Activated naive CD8-positive, alpha-beta T cell treated with anti-CD3 and anti-CD28 coated beads for 36 hours (primary cell): ENCODE measurements at regions not wholly inside any gene's neighbourhood (a gene's known extent, or its start where the extent isn't known, plus 50 kb on each side); places are given as distances from the start of the nearest gene placed in this dataset.
"Not testable (repeated sequence)": the region's sequence is repeated elsewhere in the genome, so short reads cannot be mapped to it uniquely, and the experiment has no call there.

Experiments used
- DNase-seq: peaks from one replicate; pipeline ENCODE4 v3.0.0; 2021
- H3K27ac Mint-ChIP-seq: one replicate; pipeline ENCODE4 v1.8.0; 2022; ENCODE audit warnings: mild to moderate bottlenecking, moderate library complexity, mixed read lengths
- H3K27me3 Mint-ChIP-seq: one replicate; pipeline ENCODE4 v1.8.0; 2022; ENCODE audit warnings: mild to moderate bottlenecking, mixed read lengths
- H3K36me3 Mint-ChIP-seq: one replicate; pipeline ENCODE4 v1.8.0; 2021; ENCODE audit warnings: mild to moderate bottlenecking, mixed read lengths
- H3K4me1 Mint-ChIP-seq: one replicate; pipeline ENCODE4 v1.8.0; 2021; ENCODE audit warnings: mixed read lengths
- H3K4me3 Mint-ChIP-seq: one replicate; pipeline ENCODE4 v1.8.0; 2022; ENCODE audit warnings: mild to moderate bottlenecking, moderate library complexity, mixed read lengths
- H3K9me3 Mint-ChIP-seq: one replicate; pipeline ENCODE4 v1.8.0; 2022; ENCODE audit warnings: mixed read lengths

- Mint-ChIP-seq H3K4me1 (peaks cover 3% of the 10 kb centered on the region), H3K27me3 (peaks cover 4% of the 10 kb centered on the region), H3K36me3 (no peaks in the 10 kb centered on the region), H3K9me3 (no peaks in the 10 kb centered on the region), H3K27ac (no peak overlapping the region), H3K4me3 (no peak overlapping the region)
- DNase-seq: no peak
Observed at GRCh38 chr6:10149603-10150002, 265.3 kb downstream of the TFAP2A start.

GRCh38 chr6:10146715-10147451 lies 268.0 kb downstream of the TFAP2A start:
- no peaks in the 10 kb centered on the region for H3K27me3 Mint-ChIP-seq
- H3K4me3 Mint-ChIP-seq: peak overlapping the region; percentile 58
- no peaks in the 10 kb centered on the region for H3K9me3 Mint-ChIP-seq
- peaks cover 3% of the 10 kb centered on the region for H3K4me1 Mint-ChIP-seq
- no peaks in the 10 kb centered on the region for H3K36me3 Mint-ChIP-seq
- no peak for DNase-seq
- H3K27ac Mint-ChIP-seq: no peak overlapping the region

GRCh38 chr6:10144772-10145171 lies 270.1 kb downstream of the TFAP2A start:
- H3K4me1 Mint-ChIP-seq: peaks cover 3% of the 10 kb centered on the region

GRCh38 chr6:10141746-10142443 lies 273.0 kb downstream of the TFAP2A start:
- H3K27ac Mint-ChIP-seq: no peak overlapping the region
- no peaks in the 10 kb centered on the region for H3K27me3 Mint-ChIP-seq
- no peaks in the 10 kb centered on the region for H3K36me3 Mint-ChIP-seq
- no peak for DNase-seq
- peaks cover 1% of the 10 kb centered on the region for H3K9me3 Mint-ChIP-seq
- H3K4me3 Mint-ChIP-seq: no peak overlapping the region
- peaks cover 2% of the 10 kb centered on the region for H3K4me1 Mint-ChIP-seq

More at GRCh38 chr6:10144772-10145171, 270.1 kb downstream of the TFAP2A start:
- H3K4me3 Mint-ChIP-seq: no peak overlapping the region
- no peak for DNase-seq
- H3K27me3 Mint-ChIP-seq: no peaks in the 10 kb centered on the region
- H3K36me3 Mint-ChIP-seq: no peaks in the 10 kb centered on the region
- H3K9me3 Mint-ChIP-seq: no peaks in the 10 kb centered on the region
- H3K27ac Mint-ChIP-seq: no peak overlapping the region

DNA sequence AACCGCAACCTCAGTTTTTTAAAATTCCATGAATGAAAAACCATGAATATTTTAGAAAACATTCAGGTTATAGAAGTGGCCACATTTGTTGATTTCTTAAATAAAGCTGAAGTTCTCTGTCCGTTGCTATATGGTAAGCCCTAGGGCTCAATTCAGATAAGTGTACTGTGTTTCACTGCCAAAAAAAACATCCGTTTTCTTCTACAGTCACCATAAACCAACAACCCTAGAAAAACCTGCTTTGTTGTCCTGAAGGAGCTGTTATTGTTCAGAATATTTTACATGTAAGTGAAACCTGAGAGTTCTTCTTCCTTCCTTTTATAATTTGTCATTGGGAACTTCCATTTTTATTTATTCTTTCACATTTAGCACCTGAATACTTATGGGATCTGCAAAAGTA lies 274.1 kb downstream of the TFAP2A start:
- no peaks in the 10 kb centered on the region for H3K27me3 Mint-ChIP-seq
- no peaks in the 10 kb centered on the region for H3K36me3 Mint-ChIP-seq

DNA sequence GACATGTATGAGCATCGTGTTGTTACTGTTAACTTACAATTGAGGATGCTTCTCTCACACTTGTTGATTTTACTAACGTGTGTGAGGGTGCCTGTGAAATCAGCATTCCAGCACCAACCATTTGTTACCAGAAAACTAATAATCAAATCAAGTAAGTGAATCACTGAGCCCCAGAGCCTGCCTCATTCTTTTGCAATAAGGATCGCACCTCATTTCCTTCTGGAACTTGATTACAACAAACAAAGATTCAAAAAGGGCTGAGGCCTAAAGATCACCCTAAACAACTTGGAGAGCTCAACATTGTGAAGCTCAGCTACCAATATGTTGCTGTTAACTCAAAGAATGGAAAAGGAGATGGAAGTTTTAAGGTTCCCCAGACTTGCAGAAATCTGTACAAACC lies 274.7 kb downstream of the TFAP2A start:
- H3K36me3 Mint-ChIP-seq: no peaks in the 10 kb centered on the region
- H3K4me3 Mint-ChIP-seq: no peak overlapping the region
- H3K27ac Mint-ChIP-seq: no peak overlapping the region
- H3K27me3 Mint-ChIP-seq: no peaks in the 10 kb centered on the region
- no peaks in the 10 kb centered on the region for H3K4me1 Mint-ChIP-seq
- peaks cover 1% of the 10 kb centered on the region for H3K9me3 Mint-ChIP-seq
- no peak for DNase-seq

More for the DNA sequence above, 274.1 kb downstream of the TFAP2A start:
- Mint-ChIP-seq H3K9me3 (peaks cover 1% of the 10 kb centered on the region), H3K4me1 (no peaks in the 10 kb centered on the region), H3K27ac (no peak overlapping the region), H3K4me3 (no peak overlapping the region)
- no peak for DNase-seq

- Mint-ChIP-seq H3K36me3 (no peaks in the 10 kb centered on the region), H3K4me1 (no peaks in the 10 kb centered on the region), H3K27me3 (no peaks in the 10 kb centered on the region), H3K4me3 (no peak overlapping the region), H3K27ac (no peak overlapping the region), H3K9me3 (peaks cover 1% of the 10 kb centered on the region)
- no peak for DNase-seq
Observed at GRCh38 chr6:10138917-10139316, 276.0 kb downstream of the TFAP2A start.

DNA sequence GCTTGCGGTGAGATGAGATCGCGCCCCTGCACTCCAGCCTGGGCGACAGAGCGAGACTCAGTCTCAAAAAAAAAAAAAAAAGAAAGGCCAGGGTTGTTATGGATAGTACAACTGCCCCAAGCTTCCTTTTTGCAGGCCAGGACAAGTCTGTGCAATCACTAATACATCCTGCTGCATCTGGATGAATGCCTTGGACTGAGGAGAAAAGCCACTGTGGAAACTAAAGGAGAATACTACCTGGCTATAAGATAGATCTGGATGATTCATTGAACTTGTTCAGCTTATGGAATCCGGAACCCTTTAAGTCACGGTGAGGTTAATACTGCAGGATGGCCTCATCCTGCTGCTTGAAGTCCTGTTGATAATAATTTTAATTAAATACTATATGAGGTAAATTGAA lies 278.2 kb downstream of the TFAP2A start:
- H3K27me3 Mint-ChIP-seq: no peaks in the 10 kb centered on the region
- no peak overlapping the region for H3K27ac Mint-ChIP-seq
- H3K9me3 Mint-ChIP-seq: peaks cover 4% of the 10 kb centered on the region
- no peak overlapping the region for H3K4me3 Mint-ChIP-seq
- H3K4me1 Mint-ChIP-seq: no peaks in the 10 kb centered on the region
- H3K36me3 Mint-ChIP-seq: no peaks in the 10 kb centered on the region
- DNase-seq: no peak

DNA sequence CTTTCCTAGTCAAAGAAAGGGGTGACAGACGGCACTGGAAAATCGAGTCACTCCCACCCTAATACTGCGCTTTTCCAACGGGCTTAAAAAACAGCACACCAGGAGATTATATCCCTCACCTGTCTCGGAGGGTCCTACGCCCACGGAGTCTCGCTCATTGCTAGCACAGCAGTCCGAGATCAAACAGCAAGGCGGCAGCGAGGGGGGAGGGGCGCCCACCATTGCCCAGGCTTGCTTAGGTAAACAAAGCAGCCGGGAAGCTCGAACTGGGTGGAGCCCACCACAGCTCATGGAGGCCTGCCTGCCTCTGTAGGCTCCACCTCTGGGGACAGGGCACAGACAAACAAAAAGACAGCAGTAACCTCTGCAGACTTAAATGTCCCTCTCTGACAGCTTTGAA lies 280.7 kb downstream of the TFAP2A start:
- H3K36me3 Mint-ChIP-seq, H3K27me3 Mint-ChIP-seq, H3K27ac Mint-ChIP-seq, H3K4me1 Mint-ChIP-seq, H3K4me3 Mint-ChIP-seq, DNase-seq, H3K9me3 Mint-ChIP-seq: not testable (repeated sequence)

- peaks cover 3% of the 10 kb centered on the region for H3K9me3 Mint-ChIP-seq
- no peak overlapping the region for H3K4me3 Mint-ChIP-seq
- no peak overlapping the region for H3K27ac Mint-ChIP-seq
- peaks cover 7% of the 10 kb centered on the region for H3K27me3 Mint-ChIP-seq
- no peaks in the 10 kb centered on the region for H3K4me1 Mint-ChIP-seq
- DNase-seq: no peak
- H3K36me3 Mint-ChIP-seq: no peaks in the 10 kb centered on the region
Observed at GRCh38 chr6:10128721-10129120, 286.2 kb downstream of the TFAP2A start.

DNA sequence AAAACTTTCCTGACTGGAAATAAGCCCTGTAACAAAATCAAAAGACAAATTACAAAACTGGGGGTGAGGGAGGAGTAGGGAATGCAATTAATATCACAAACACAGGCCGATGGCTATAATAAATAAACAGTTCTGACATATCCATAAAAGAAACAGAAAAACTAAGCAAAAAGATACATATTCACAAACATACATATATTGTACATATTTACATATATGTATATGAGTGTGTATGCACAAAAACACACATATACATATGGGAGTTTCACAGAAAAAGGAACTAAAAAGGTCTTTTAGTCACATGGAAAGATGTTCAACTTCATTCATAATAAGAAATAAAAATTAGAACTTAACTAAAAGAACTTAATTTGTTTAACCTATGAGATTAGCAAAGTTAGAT lies 292.7 kb downstream of the TFAP2A start:
- Mint-ChIP-seq H3K36me3 (no peaks in the 10 kb centered on the region), H3K27me3 (no peaks in the 10 kb centered on the region), H3K9me3 (no peaks in the 10 kb centered on the region), H3K27ac (no peak overlapping the region), H3K4me3 (no peak overlapping the region), H3K4me1 (no peaks in the 10 kb centered on the region)
- no peak for DNase-seq

- no peaks in the 10 kb centered on the region for H3K9me3 Mint-ChIP-seq
- H3K27ac Mint-ChIP-seq: no peak overlapping the region
- DNase-seq: no peak
- no peaks in the 10 kb centered on the region for H3K4me1 Mint-ChIP-seq
- H3K4me3 Mint-ChIP-seq: no peak overlapping the region
- no peaks in the 10 kb centered on the region for H3K36me3 Mint-ChIP-seq
- H3K27me3 Mint-ChIP-seq: peaks cover 26% of the 10 kb centered on the region
Observed at GRCh38 chr6:10112871-10113549, 301.9 kb downstream of the TFAP2A start.

GRCh38 chr6:10111975-10112374 lies 302.9 kb downstream of the TFAP2A start:
- no peak overlapping the region for H3K27ac Mint-ChIP-seq

GRCh38 chr6:10101551-10102252 lies 313.2 kb downstream of the TFAP2A start:
- Mint-ChIP-seq H3K27ac (no peak overlapping the region), H3K9me3 (no peaks in the 10 kb centered on the region), H3K4me1 (no peaks in the 10 kb centered on the region), H3K36me3 (no peaks in the 10 kb centered on the region), H3K27me3 (peaks cover 8% of the 10 kb centered on the region), H3K4me3 (no peak overlapping the region)
- no peak for DNase-seq

More at GRCh38 chr6:10111975-10112374, 302.9 kb downstream of the TFAP2A start:
- no peak overlapping the region for H3K4me3 Mint-ChIP-seq
- DNase-seq: no peak
- H3K4me1 Mint-ChIP-seq: no peaks in the 10 kb centered on the region
- H3K27me3 Mint-ChIP-seq: peaks cover 26% of the 10 kb centered on the region
- H3K36me3 Mint-ChIP-seq: no peaks in the 10 kb centered on the region
- peaks cover 2% of the 10 kb centered on the region for H3K9me3 Mint-ChIP-seq

- H3K9me3 Mint-ChIP-seq: peaks cover 2% of the 10 kb centered on the region
- H3K27me3 Mint-ChIP-seq: peaks cover 13% of the 10 kb centered on the region
- DNase-seq: no peak
- no peaks in the 10 kb centered on the region for H3K36me3 Mint-ChIP-seq
- no peaks in the 10 kb centered on the region for H3K4me1 Mint-ChIP-seq
- no peak overlapping the region for H3K4me3 Mint-ChIP-seq
- H3K27ac Mint-ChIP-seq: no peak overlapping the region
Observed at GRCh38 chr6:10099529-10100140, 315.2 kb downstream of the TFAP2A start.
